H1 (cell line): ENCODE measurements at regions not wholly inside any gene's neighbourhood (a gene's known extent, or its start where the extent isn't known, plus 50 kb on each side); places are given as distances from the start of the nearest gene placed in this dataset.

Source experiments
- CTCF ChIA-PET: fragments of 300-600 bp; sonication (Branson Sonifier 250); formaldehyde crosslinking; loops from one replicate; lab custom pipeline; 2021; ENCODE audit not compliant: partially characterized antibody; lab: Charles Lee
- POLR2A ChIA-PET: fragments of 300-600 bp; sonication (Branson Sonifier 250); formaldehyde crosslinking; loops from one replicate; lab custom pipeline; 2021; ENCODE audit warnings: inconsistent platforms; ENCODE audit not compliant: partially characterized antibody; lab: Charles Lee
- DNase-seq, 2 experiments: peaks; one replicate each; pipeline versions ENCODE4 v3.0.0 to v3.0.0-alpha.2; 2010 to 2022; ENCODE audit warnings: low spot score in 2 of 2, low read depth in 1 of 2, mixed read lengths in 1 of 2
- FAIRE-seq: peaks from 2 replicates; lab custom pipeline; 2011; peaks lifted over from hg19 to GRCh38; lab: Jason Lieb, UNC
- H2AFZ ChIP-seq: 2 replicates; pipeline ENCODE4 v1.8.1; 2012; ENCODE audit warnings: low read length, inconsistent platforms
- H2AK5ac ChIP-seq: 2 replicates; pipeline ENCODE4 v1.6.1; 2013; ENCODE audit warnings: low read depth, low read length
- H2BK120ac ChIP-seq: replicated peaks from 2 replicates; pipeline ENCODE3; 2013; ENCODE audit warnings: low read depth, low read length, inconsistent platforms
- H2BK12ac ChIP-seq: 2 replicates; pipeline ENCODE4 v1.6.1; 2013; ENCODE audit warnings: low read depth, low read length
- H2BK15ac ChIP-seq: 2 replicates; pipeline ENCODE4 v1.6.1; 2013; ENCODE audit warnings: low read length
- H2BK20ac ChIP-seq: 2 replicates; pipeline ENCODE4 v1.6.1; 2013; ENCODE audit warnings: low read length
- H2BK5ac ChIP-seq: 2 replicates; pipeline ENCODE4 v1.6.1; 2013; ENCODE audit warnings: low read depth, low read length
- H3K14ac ChIP-seq: 2 replicates; pipeline ENCODE4 v1.6.1; 2013; ENCODE audit warnings: inconsistent platforms; ENCODE audit not compliant: insufficient read length
- H3K18ac ChIP-seq: 2 replicates; pipeline ENCODE4 v1.6.1; 2013; ENCODE audit warnings: low read length; ENCODE audit errors: extremely low read depth
- H3K23ac ChIP-seq: 2 replicates; pipeline ENCODE4 v1.6.1; 2013; ENCODE audit warnings: inconsistent platforms; ENCODE audit not compliant: insufficient read length
- H3K23me2 ChIP-seq: 2 replicates; pipeline ENCODE4 v1.6.1; 2013; ENCODE audit warnings: low read depth, low read length
- H3K27ac ChIP-seq: 2 replicates; pipeline ENCODE4 v1.6.1; 2011; ENCODE audit warnings: low read depth, low read length, inconsistent platforms
- H3K27me3 ChIP-seq, 4 experiments: replicated peaks in 1 of 4; 1 replicate in 1 of 4; 2 replicates in 3 of 4; pipeline versions ENCODE4 v1.6.1 to v1.8.1; 2011 to 2013; ENCODE audit warnings: low read length in 3 of 4, mild to moderate bottlenecking in 3 of 4, inconsistent platforms in 2 of 4, mixed read lengths in 2 of 4, moderate library complexity in 1 of 4; ENCODE audit not compliant: control insufficient read depth in 3 of 4, insufficient read depth in 3 of 4; ENCODE audit errors: extremely low read depth in 1 of 4
- H3K36me3 ChIP-seq, 4 experiments: 2 replicates each; pipeline versions ENCODE4 v1.6.1 to v1.8.1; 2011 to 2013; ENCODE audit warnings: mild to moderate bottlenecking in 4 of 4, low read length in 3 of 4, moderate library complexity in 2 of 4, control low read depth in 1 of 4, inconsistent platforms in 1 of 4; ENCODE audit not compliant: insufficient read depth in 4 of 4, control insufficient read depth in 2 of 4
- H3K4ac ChIP-seq: replicated peaks from 2 replicates; pipeline ENCODE3; 2013; ENCODE audit warnings: low read length, low read depth, mixed read lengths, inconsistent platforms; ENCODE audit not compliant: insufficient read length
- H3K4me1 ChIP-seq, 4 experiments: replicated peaks in 1 of 4; 1 replicate in 1 of 4; 2 replicates in 3 of 4; pipeline versions ENCODE4 v1.6.1 to v1.8.1; 2011 to 2013; ENCODE audit warnings: low read length in 3 of 4, inconsistent platforms in 2 of 4, mixed read lengths in 1 of 4; ENCODE audit not compliant: insufficient read depth in 4 of 4, control insufficient read depth in 3 of 4
- H3K4me2 ChIP-seq, 2 experiments: 2 replicates each; pipeline versions ENCODE4 v1.6.1 to v1.8.1; 2011 to 2013; ENCODE audit warnings: low read depth in 2 of 2, low read length in 2 of 2, control low read depth in 1 of 2, inconsistent platforms in 1 of 2, mild to moderate bottlenecking in 1 of 2; ENCODE audit not compliant: insufficient read depth in 1 of 2
- H3K4me3 ChIP-seq, 4 experiments: fragments of 200-600, 300-600 bp in 1 of 4; sonication (generic), shearing (Covaris generic), sonication (Bioruptor Twin) in 1 of 4; 2 replicates each; pipeline versions ENCODE4 v1.5.1 to v1.8.1; 2011 to 2016; ENCODE audit warnings: low read length in 4 of 4, low read depth in 3 of 4, control low read depth in 2 of 4, inconsistent platforms in 2 of 4, mild to moderate bottlenecking in 2 of 4, mixed read lengths in 1 of 4, moderate library complexity in 1 of 4; ENCODE audit not compliant: insufficient read depth in 2 of 4; ENCODE audit errors: extremely low read depth in 1 of 4
- H3K56ac ChIP-seq: replicated peaks from 2 replicates; pipeline ENCODE3; 2013; ENCODE audit warnings: low read depth, mild to moderate bottlenecking, mixed read lengths, low read length, inconsistent platforms; ENCODE audit not compliant: insufficient read length
- H3K79me1 ChIP-seq: 2 replicates; pipeline ENCODE4 v1.6.1; 2013; ENCODE audit warnings: low read depth, low read length, control low read depth
- H3K79me2 ChIP-seq, 2 experiments: 2 replicates each; pipeline versions ENCODE4 v1.6.1 to v1.8.1; 2012 to 2013; ENCODE audit warnings: low read length in 2 of 2, mild to moderate bottlenecking in 2 of 2, inconsistent platforms in 1 of 2; ENCODE audit not compliant: insufficient read depth in 2 of 2, control insufficient read depth in 1 of 2
- H3K9ac ChIP-seq, 4 experiments: replicated peaks in 1 of 4; 1 replicate in 1 of 4; 2 replicates in 3 of 4; pipeline versions ENCODE4 v1.6.1 to v1.8.1; 2011 to 2013; ENCODE audit warnings: low read depth in 3 of 4, low read length in 3 of 4, control low read depth in 2 of 4, mild to moderate bottlenecking in 2 of 4, moderate library complexity in 2 of 4, inconsistent platforms in 1 of 4; ENCODE audit errors: extremely low read depth in 1 of 4
- H3K9me3 ChIP-seq, 2 experiments: 2 replicates each; pipeline versions ENCODE4 v1.6.1 to v1.8.1; 2012 to 2013; ENCODE audit warnings: mild to moderate bottlenecking in 2 of 2, moderate library complexity in 2 of 2, control low read depth in 1 of 2, inconsistent platforms in 1 of 2, low read depth in 1 of 2, low read length in 1 of 2, mixed read lengths in 1 of 2; ENCODE audit not compliant: insufficient read depth in 2 of 2
- H4K20me1 ChIP-seq, 2 experiments: replicated peaks in 1 of 2; 2 replicates each; pipeline versions ENCODE3 to v1.8.1; 2011 to 2013; ENCODE audit warnings: inconsistent platforms in 2 of 2, low read length in 2 of 2, mild to moderate bottlenecking in 1 of 2; ENCODE audit not compliant: insufficient read depth in 2 of 2, control insufficient read depth in 1 of 2
- H4K5ac ChIP-seq: 2 replicates; pipeline ENCODE4 v1.6.1; 2013; ENCODE audit warnings: low read length, low read depth, mixed read lengths, inconsistent platforms; ENCODE audit not compliant: insufficient read length
- H4K8ac ChIP-seq: 2 replicates; pipeline ENCODE4 v1.8.0; 2013; ENCODE audit warnings: mild to moderate bottlenecking, moderate library complexity, low read length, inconsistent platforms; ENCODE audit not compliant: insufficient read depth; ENCODE audit errors: extremely low read depth
- H4K91ac ChIP-seq: replicated peaks from 2 replicates; pipeline ENCODE3; 2013; ENCODE audit warnings: low read length, mixed read lengths, inconsistent platforms; ENCODE audit not compliant: insufficient read length
- CEBPB ChIP-seq: IDR thresholded peaks from 2 replicates; pipeline ENCODE4 v1.6.1; 2012; ENCODE audit warnings: low read depth, low read length
- E2F6 ChIP-seq: IDR thresholded peaks from 2 replicates; pipeline ENCODE4 v1.6.1; 2012; ENCODE audit warnings: inconsistent platforms
- EGR1 ChIP-seq: IDR thresholded peaks from 2 replicates; pipeline ENCODE4 v1.6.1; 2011; ENCODE audit warnings: low read depth, low read length, borderline replicate concordance
- EP300 ChIP-seq, 2 experiments: IDR thresholded peaks; 1 replicate in 1 of 2; 2 replicates in 1 of 2; pipeline ENCODE4 v1.6.1; 2011 to 2012; ENCODE audit warnings: low read depth in 2 of 2, low read length in 2 of 2, mild to moderate bottlenecking in 2 of 2, borderline replicate concordance in 1 of 2, inconsistent platforms in 1 of 2, moderate library complexity in 1 of 2
- MAFK ChIP-seq: IDR thresholded peaks from 2 replicates; pipeline ENCODE4 v1.6.1; 2012; ENCODE audit warnings: low read depth, mild to moderate bottlenecking, improper control_type of control experiment, low read length
- MAX ChIP-seq: IDR thresholded peaks from 2 replicates; pipeline ENCODE4 v1.6.1; 2012; ENCODE audit warnings: inconsistent platforms
- NRF1 ChIP-seq: IDR thresholded peaks from 2 replicates; pipeline ENCODE4 v1.6.1; 2011; ENCODE audit warnings: mild to moderate bottlenecking, low read depth, low read length, improper control_type of control experiment
- RFX5 ChIP-seq: IDR thresholded peaks from 2 replicates; pipeline ENCODE4 v1.6.1; 2011; ENCODE audit warnings: low read depth, low read length, improper control_type of control experiment, borderline replicate concordance
- RXRA ChIP-seq: IDR thresholded peaks from 2 replicates; pipeline ENCODE4 v1.6.1; 2011; ENCODE audit warnings: low read depth, mild to moderate bottlenecking, low read length, moderate library complexity; ENCODE audit not compliant: insufficient read depth
- USF2 ChIP-seq: IDR thresholded peaks from 2 replicates; pipeline ENCODE4 v1.6.1; 2011; ENCODE audit warnings: low read length, improper control_type of control experiment
- WGBS, 2 experiments: shearing (Covaris generic) in 1 of 2; methylation state at CpG; one replicate each; pipeline versions ENCODE4 v1.1.6 to v1.1.7; 2013 to 2015; ENCODE audit warnings: low lambda C conversion rate in 2 of 2, mixed read lengths in 2 of 2, inconsistent platforms in 1 of 2, low coverage in 1 of 2, missing lambda C conversion rate in 1 of 2; ENCODE audit not compliant: insufficient replicate concordance in 2 of 2, insufficient coverage in 1 of 2, insufficient read length in 1 of 2; ENCODE audit errors: extremely low coverage in 1 of 2, missing lambda C conversion rate in 1 of 2; 5-methylcytosine and 5-hydroxymethylcytosine counted together

GRCh38 chr2:125707611-125708010 is 948.3 kb upstream of the GYPC start:
- H3K18ac ChIP-seq, result no peak overlapping the region
- no peak overlapping the region for H3K27ac ChIP-seq
- FAIRE-seq (no peak), DNase-seq (no peak)
- H3K23me2 ChIP-seq, result no peaks in the 10 kb centered on the region
- H3K9me3 ChIP-seq, result no peaks in the 10 kb centered on the region
- H2BK5ac ChIP-seq, result no peak overlapping the region
- no peaks in the 10 kb centered on the region for H3K79me1 ChIP-seq
- H3K56ac ChIP-seq, result no peak overlapping the region
- no peak overlapping the region for H2AFZ ChIP-seq
- CTCF ChIA-PET, result no interaction called here
- no peak overlapping the region for H4K8ac ChIP-seq
- no peaks in the 10 kb centered on the region for H3K79me2 ChIP-seq
- H3K4ac ChIP-seq, result no peak overlapping the region
- no peak overlapping the region for H3K4me3 ChIP-seq
- H3K23ac ChIP-seq, result no peak overlapping the region
- H2BK15ac ChIP-seq, result no peak overlapping the region
- H4K91ac ChIP-seq, result no peak overlapping the region
- H3K27me3 ChIP-seq, result no peaks in the 10 kb centered on the region
- no peaks in the 10 kb centered on the region for H3K4me1 ChIP-seq
- H3K4me2 ChIP-seq, result no peak overlapping the region
- no peaks in the 10 kb centered on the region for H4K20me1 ChIP-seq
- no peak overlapping the region for H3K14ac ChIP-seq
- no peak overlapping the region for H3K9ac ChIP-seq
- no peaks in the 10 kb centered on the region for H3K36me3 ChIP-seq
- H4K5ac ChIP-seq, result no peak overlapping the region
- H2BK12ac ChIP-seq, result no peak overlapping the region
- POLR2A ChIA-PET, result no interaction called here
- 86% methylated on average over 1 of the region's 1 CpG; no CpG with 5 or more reads in 1 of the 2 experiments for WGBS, 2 experiments
- H2BK120ac ChIP-seq, result no peak overlapping the region
- no peak overlapping the region for H2AK5ac ChIP-seq
- H2BK20ac ChIP-seq, result no peak overlapping the region
- no peak for TF ChIP-seq NRF1
- TF ChIP-seq MAX, result no peak
- no peak for TF ChIP-seq RXRA
- no peak for TF ChIP-seq EP300 (IDR thresholded peaks at IDR 0.05; ENCODE audit: borderline replicate concordance in 1 of 2, low read depth in 2 of 2, low read length in 2 of 2)
- no peak for TF ChIP-seq EGR1
- no peak for TF ChIP-seq E2F6
- no peak for TF ChIP-seq CEBPB
- TF ChIP-seq RFX5, result no peak
- no peak for TF ChIP-seq USF2
- TF ChIP-seq MAFK, result no peak
